ENCODE measurements at regions not wholly inside any gene's neighbourhood (a gene's known extent, or its start where the extent isn't known, plus 50 kb on each side); places are given as distances from the start of the nearest gene placed in this dataset.

DNA sequence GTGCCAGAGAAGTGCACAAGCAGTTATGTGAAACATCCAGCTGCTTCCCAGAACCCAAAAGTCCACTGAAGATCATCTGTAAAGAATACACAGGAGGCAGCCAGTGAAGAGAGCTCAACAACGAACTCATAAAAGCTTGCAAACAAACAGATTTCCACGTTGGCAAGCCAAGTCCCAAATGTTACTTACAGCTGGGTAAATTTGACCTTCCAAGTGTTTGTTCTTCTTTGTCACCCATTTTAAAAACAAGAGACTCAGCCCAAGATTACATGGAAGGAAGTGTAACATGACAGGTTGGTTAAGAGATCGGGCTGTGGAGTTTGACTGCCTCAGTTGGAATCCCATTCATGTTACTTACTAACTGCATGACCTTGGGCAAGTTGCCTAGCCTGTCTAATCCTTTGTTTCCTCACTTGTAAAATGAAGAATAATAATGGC, 174.9 kb upstream of the PAPPA start (continued):
- TF ChIP-seq ZNF396 (CRISPR knock-in tag; IDR thresholded peaks at IDR 0.05; ENCODE audit: borderline replicate concordance) (no peak), TEAD4 (CRISPR knock-in tag; IDR thresholded peaks at IDR 0.05) (no peak)

DNA sequence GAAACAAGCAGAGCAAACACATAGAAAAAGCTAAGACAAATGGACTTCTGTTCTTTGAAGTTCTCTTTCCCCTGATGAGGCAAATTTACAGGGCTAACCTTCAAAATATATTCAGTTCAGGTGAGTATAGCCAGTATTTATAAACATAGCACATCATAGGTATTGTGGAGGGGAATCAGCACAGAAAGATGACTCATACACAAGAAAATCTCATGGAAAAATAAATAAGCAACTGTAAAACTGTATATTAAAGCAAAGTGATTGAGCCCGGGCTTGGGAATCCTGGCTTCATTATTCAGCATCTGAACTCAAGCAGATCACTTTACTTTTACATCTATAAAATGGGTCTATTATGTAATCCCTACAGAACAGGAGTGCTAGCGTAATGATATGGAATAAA, 173.5 kb upstream of the PAPPA start:
- ChIA-PET CTCF (no interaction called here), POLR2A (no interaction called here)
- peaks cover 11% of the 10 kb centered on the region for H3K4me1 Mint-ChIP-seq
- ATAC-seq (no peak), DNase-seq (ENCODE audit: low spot score) (no peak)
- no peak overlapping the region for H3K4me3 Mint-ChIP-seq
- TF ChIP-seq, protein P1, sequence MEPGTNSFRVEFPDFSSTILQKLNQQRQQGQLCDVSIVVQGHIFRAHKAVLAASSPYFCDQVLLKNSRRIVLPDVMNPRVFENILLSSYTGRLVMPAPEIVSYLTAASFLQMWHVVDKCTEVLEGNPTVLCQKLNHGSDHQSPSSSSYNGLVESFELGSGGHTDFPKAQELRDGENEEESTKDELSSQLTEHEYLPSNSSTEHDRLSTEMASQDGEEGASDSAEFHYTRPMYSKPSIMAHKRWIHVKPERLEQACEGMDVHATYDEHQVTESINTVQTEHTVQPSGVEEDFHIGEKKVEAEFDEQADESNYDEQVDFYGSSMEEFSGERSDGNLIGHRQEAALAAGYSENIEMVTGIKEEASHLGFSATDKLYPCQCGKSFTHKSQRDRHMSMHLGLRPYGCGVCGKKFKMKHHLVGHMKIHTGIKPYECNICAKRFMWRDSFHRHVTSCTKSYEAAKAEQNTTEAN (CRISPR knock-in tag; IDR thresholded peaks at IDR 0.05), result no peak
- TF ChIP-seq ESRRA (CRISPR knock-in tag; IDR thresholded peaks at IDR 0.05; ENCODE audit: borderline replicate concordance), result no peak
- no peaks in the 10 kb centered on the region; the same call in 1 of the 2 replicates for H3K27me3 Mint-ChIP-seq (ENCODE audit: low read depth)
- H3K9me3 Mint-ChIP-seq, result peaks cover 4% of the 10 kb centered on the region
- H3K27ac Mint-ChIP-seq, result no peak overlapping the region
- H3K36me3 Mint-ChIP-seq, result no peaks in the 10 kb centered on the region

DNA sequence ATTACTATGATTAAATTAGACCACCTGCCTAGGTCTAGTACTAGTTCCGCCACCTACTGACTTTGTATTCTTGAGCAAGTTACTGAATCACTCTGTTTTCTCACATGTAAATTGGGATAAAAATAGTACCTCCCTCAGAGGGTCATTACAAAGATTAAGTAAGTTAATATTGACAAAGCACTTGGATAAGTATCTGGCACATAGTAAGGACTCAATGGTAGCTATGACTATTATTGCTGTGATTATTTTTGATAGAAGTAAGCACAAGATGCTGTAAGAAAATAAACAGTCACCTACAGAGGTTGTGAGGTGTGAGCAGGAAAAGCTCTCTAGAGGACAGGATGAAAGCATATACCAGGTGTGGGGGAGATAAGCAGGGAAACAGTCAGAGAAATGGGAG, 173.1 kb upstream of the PAPPA start:
- TF ChIP-seq CBFB (CRISPR knock-in tag; IDR thresholded peaks at IDR 0.05; ENCODE audit: low read depth), result no peak
- POLR2A ChIA-PET, result no interaction called here
- H3K9me3 Mint-ChIP-seq, result peaks cover 4% of the 10 kb centered on the region
- CTCF ChIA-PET, result interaction anchor here (0.5 to 1.4 kb wide), 2 partner anchors 12 to 99 kb away, joined by 3 to 5 read pairs; no protein-coding TSS in a partner anchor
- no peak overlapping the region for H3K4me3 Mint-ChIP-seq
- ATAC-seq (no peak), DNase-seq (ENCODE audit: low spot score) (no peak)
- H3K36me3 Mint-ChIP-seq, result no peaks in the 10 kb centered on the region
- no peak overlapping the region for H3K27ac Mint-ChIP-seq
- H3K4me1 Mint-ChIP-seq, result peaks cover 11% of the 10 kb centered on the region
- H3K27me3 Mint-ChIP-seq (ENCODE audit: low read depth), result no peaks in the 10 kb centered on the region; the same call in 1 of the 2 replicates

DNA sequence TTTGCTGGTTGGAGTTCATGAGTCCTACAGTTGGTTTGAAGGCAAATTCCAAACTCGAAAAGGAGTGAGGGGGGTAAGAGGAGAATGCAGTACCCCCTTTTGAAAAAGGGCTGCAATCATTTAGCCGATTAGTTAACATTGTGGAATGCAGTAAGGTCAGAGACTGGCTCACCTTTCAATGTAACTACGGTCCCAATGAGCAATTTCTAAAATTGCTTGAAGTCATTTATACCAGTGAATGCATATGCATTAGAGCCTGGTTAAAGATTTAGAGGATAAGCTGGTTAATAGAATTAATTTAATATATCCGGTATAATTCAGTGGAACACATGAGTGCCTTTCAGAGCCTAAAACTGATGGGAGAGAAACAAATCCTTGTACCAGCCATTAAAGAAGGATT, 172.6 kb upstream of the PAPPA start:
- DNase-seq (ENCODE audit: low spot score), result no peak
- no peaks in the 10 kb centered on the region for H3K36me3 Mint-ChIP-seq
- CTCF ChIA-PET, result interaction anchor here (0.5 to 1.4 kb wide), 2 partner anchors 12 to 99 kb away, joined by 3 to 5 read pairs; no protein-coding TSS in a partner anchor
- TF ChIP-seq GABPB1 (CRISPR knock-in tag; IDR thresholded peaks at IDR 0.05) (no peak), CREB1 (CRISPR knock-in tag; IDR thresholded peaks at IDR 0.05) (no peak), ZNF219 (CRISPR knock-in tag; IDR thresholded peaks at IDR 0.05; ENCODE audit: borderline replicate concordance) (no peak), NFATC4 (CRISPR knock-in tag; IDR thresholded peaks at IDR 0.05) (no peak), JAZF1 (CRISPR knock-in tag; IDR thresholded peaks at IDR 0.05) (no peak), FOXK1 (CRISPR knock-in tag; IDR thresholded peaks at IDR 0.05) (no peak), NFYB (CRISPR knock-in tag; conservative IDR thresholded peaks at IDR 0.05; ENCODE audit: low read depth) (no peak), NR3C1 (CRISPR knock-in tag; conservative IDR thresholded peaks at IDR 0.05; ENCODE audit: low read depth) (no peak)
- TF ChIP-seq, protein P2, sequence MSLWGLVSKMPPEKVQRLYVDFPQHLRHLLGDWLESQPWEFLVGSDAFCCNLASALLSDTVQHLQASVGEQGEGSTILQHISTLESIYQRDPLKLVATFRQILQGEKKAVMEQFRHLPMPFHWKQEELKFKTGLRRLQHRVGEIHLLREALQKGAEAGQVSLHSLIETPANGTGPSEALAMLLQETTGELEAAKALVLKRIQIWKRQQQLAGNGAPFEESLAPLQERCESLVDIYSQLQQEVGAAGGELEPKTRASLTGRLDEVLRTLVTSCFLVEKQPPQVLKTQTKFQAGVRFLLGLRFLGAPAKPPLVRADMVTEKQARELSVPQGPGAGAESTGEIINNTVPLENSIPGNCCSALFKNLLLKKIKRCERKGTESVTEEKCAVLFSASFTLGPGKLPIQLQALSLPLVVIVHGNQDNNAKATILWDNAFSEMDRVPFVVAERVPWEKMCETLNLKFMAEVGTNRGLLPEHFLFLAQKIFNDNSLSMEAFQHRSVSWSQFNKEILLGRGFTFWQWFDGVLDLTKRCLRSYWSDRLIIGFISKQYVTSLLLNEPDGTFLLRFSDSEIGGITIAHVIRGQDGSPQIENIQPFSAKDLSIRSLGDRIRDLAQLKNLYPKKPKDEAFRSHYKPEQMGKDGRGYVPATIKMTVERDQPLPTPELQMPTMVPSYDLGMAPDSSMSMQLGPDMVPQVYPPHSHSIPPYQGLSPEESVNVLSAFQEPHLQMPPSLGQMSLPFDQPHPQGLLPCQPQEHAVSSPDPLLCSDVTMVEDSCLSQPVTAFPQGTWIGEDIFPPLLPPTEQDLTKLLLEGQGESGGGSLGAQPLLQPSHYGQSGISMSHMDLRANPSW (CRISPR knock-in tag; conservative IDR thresholded peaks at IDR 0.05; ENCODE audit: low read depth), result no peak
- TF ChIP-seq, protein P3, sequence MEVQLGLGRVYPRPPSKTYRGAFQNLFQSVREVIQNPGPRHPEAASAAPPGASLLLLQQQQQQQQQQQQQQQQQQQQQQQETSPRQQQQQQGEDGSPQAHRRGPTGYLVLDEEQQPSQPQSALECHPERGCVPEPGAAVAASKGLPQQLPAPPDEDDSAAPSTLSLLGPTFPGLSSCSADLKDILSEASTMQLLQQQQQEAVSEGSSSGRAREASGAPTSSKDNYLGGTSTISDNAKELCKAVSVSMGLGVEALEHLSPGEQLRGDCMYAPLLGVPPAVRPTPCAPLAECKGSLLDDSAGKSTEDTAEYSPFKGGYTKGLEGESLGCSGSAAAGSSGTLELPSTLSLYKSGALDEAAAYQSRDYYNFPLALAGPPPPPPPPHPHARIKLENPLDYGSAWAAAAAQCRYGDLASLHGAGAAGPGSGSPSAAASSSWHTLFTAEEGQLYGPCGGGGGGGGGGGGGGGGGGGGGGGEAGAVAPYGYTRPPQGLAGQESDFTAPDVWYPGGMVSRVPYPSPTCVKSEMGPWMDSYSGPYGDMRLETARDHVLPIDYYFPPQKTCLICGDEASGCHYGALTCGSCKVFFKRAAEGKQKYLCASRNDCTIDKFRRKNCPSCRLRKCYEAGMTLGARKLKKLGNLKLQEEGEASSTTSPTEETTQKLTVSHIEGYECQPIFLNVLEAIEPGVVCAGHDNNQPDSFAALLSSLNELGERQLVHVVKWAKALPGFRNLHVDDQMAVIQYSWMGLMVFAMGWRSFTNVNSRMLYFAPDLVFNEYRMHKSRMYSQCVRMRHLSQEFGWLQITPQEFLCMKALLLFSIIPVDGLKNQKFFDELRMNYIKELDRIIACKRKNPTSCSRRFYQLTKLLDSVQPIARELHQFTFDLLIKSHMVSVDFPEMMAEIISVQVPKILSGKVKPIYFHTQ (CRISPR knock-in tag; IDR thresholded peaks at IDR 0.05), result no peak
- TF ChIP-seq, protein P4, sequence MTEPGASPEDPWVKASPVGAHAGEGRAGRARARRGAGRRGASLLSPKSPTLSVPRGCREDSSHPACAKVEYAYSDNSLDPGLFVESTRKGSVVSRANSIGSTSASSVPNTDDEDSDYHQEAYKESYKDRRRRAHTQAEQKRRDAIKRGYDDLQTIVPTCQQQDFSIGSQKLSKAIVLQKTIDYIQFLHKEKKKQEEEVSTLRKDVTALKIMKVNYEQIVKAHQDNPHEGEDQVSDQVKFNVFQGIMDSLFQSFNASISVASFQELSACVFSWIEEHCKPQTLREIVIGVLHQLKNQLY (CRISPR knock-in tag; IDR thresholded peaks at IDR 0.05), result no peak
- TF ChIP-seq, protein P5, sequence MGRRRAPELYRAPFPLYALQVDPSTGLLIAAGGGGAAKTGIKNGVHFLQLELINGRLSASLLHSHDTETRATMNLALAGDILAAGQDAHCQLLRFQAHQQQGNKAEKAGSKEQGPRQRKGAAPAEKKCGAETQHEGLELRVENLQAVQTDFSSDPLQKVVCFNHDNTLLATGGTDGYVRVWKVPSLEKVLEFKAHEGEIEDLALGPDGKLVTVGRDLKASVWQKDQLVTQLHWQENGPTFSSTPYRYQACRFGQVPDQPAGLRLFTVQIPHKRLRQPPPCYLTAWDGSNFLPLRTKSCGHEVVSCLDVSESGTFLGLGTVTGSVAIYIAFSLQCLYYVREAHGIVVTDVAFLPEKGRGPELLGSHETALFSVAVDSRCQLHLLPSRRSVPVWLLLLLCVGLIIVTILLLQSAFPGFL (CRISPR knock-in tag; IDR thresholded peaks at IDR 0.05; ENCODE audit: borderline replicate concordance), result no peak
- no peaks in the 10 kb centered on the region; the same call in 1 of the 2 replicates for H3K27me3 Mint-ChIP-seq (ENCODE audit: low read depth)
- no peak overlapping the region for H3K27ac Mint-ChIP-seq
- peaks cover 4% of the 10 kb centered on the region for H3K9me3 Mint-ChIP-seq
- ATAC-seq, result no peak
- POLR2A ChIA-PET, result no interaction called here
- no peak overlapping the region for H3K4me3 Mint-ChIP-seq
- H3K4me1 Mint-ChIP-seq, result peaks cover 11% of the 10 kb centered on the region
